ENCODE measurements at regions not wholly inside any gene's neighbourhood (a gene's known extent, or its start where the extent isn't known, plus 50 kb on each side); places are given as distances from the start of the nearest gene placed in this dataset.
A peak's percentile ranks its signal among the peaks of the same experiment; 100 is the strongest.

DNA sequence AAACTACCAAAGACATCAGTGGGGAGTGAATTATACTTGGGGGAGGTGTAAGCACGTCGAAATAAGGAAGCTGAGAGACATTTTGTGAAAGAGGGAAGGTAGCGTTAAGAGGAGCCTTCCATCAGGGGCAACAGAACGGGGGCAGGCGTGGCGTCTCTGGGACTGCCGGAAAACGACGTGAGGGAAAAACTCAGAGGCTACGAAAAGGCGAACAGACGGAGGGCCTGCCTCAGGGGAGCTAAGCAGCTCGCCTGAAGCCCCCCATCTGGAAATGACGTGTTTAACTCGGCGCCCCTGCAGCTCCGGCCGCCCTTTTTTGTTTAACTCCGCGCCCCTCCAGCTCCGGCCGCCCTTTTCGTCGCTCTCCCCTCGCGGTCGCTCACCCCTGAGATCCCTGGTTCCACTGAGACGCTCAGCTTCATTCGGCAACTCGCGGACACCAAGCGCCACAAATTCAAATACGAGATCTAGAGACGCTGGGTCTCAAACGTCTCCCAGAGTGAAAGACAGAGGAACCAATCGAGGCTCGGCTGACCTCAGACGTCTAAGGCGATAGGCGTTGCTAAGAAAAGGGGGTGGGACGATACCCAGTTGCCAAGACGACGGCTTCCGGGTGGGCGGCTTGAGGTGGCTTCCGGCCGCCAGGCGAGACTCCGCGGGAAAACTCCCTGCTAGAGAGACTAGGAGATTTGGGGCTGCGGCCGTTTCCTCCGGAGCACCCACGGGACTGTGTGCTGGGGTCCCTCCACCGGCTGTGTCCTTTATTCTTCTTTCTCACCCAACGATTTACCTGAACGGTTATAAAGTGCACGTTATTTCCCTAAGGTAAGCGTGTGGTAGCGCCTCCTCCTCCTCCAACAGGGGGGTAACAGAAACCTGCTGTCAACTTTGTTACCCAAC lies 383.2 kb downstream of the ZFHX3 start (continued):
- TF ChIP-seq KDM1A (IDR thresholded peaks at IDR 0.05; ENCODE audit: borderline replicate concordance, low read length) = no peak
- TF ChIP-seq, protein P1, sequence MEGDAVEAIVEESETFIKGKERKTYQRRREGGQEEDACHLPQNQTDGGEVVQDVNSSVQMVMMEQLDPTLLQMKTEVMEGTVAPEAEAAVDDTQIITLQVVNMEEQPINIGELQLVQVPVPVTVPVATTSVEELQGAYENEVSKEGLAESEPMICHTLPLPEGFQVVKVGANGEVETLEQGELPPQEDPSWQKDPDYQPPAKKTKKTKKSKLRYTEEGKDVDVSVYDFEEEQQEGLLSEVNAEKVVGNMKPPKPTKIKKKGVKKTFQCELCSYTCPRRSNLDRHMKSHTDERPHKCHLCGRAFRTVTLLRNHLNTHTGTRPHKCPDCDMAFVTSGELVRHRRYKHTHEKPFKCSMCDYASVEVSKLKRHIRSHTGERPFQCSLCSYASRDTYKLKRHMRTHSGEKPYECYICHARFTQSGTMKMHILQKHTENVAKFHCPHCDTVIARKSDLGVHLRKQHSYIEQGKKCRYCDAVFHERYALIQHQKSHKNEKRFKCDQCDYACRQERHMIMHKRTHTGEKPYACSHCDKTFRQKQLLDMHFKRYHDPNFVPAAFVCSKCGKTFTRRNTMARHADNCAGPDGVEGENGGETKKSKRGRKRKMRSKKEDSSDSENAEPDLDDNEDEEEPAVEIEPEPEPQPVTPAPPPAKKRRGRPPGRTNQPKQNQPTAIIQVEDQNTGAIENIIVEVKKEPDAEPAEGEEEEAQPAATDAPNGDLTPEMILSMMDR (IDR thresholded peaks at IDR 0.05; ENCODE audit: control extremely low read depth in 1 of 3, insufficient read depth in 1 of 3, low read depth in 1 of 3, low read length in 3 of 3) = no peak
- peak; percentile 79; the same call in 1 of the 2 replicates for TF ChIP-seq TBP (IDR thresholded peaks at IDR 0.05; ENCODE audit: low read depth, low read length)
- no peak for TF ChIP-seq BRCA1 (IDR thresholded peaks at IDR 0.05; ENCODE audit: low read depth, low read length)
- TF ChIP-seq, protein P2, sequence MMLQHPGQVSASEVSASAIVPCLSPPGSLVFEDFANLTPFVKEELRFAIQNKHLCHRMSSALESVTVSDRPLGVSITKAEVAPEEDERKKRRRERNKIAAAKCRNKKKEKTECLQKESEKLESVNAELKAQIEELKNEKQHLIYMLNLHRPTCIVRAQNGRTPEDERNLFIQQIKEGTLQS (IDR thresholded peaks at IDR 0.05; ENCODE audit: insufficient read depth, low read depth, low read length) = no peak
- peak; percentile 73 for TF ChIP-seq KDM4A (IDR thresholded peaks at IDR 0.05; ENCODE audit: low read depth, low read length, severe bottlenecking)
- TF ChIP-seq EZH2 (IDR thresholded peaks at IDR 0.05; ENCODE audit: low read depth, low read length, severe bottlenecking) = no peak
- TF ChIP-seq, protein P3, sequence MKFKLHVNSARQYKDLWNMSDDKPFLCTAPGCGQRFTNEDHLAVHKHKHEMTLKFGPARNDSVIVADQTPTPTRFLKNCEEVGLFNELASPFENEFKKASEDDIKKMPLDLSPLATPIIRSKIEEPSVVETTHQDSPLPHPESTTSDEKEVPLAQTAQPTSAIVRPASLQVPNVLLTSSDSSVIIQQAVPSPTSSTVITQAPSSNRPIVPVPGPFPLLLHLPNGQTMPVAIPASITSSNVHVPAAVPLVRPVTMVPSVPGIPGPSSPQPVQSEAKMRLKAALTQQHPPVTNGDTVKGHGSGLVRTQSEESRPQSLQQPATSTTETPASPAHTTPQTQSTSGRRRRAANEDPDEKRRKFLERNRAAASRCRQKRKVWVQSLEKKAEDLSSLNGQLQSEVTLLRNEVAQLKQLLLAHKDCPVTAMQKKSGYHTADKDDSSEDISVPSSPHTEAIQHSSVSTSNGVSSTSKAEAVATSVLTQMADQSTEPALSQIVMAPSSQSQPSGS (IDR thresholded peaks at IDR 0.05; ENCODE audit: low read length) = peak; percentile 52; the same call in 1 of the 2 replicates
- no peak for TF ChIP-seq RNF2 (IDR thresholded peaks at IDR 0.05; ENCODE audit: borderline replicate concordance, low read depth, low read length, missing control alignments, poor library complexity, severe bottlenecking)
- TF ChIP-seq SRF (IDR thresholded peaks at IDR 0.05; ENCODE audit: low read depth, low read length) = no peak
- TF ChIP-seq EGR1 (IDR thresholded peaks at IDR 0.05; ENCODE audit: borderline replicate concordance, low read depth, low read length) = peak; percentile 83
- TF ChIP-seq EP300 (IDR thresholded peaks at IDR 0.05; ENCODE audit: borderline replicate concordance in 1 of 2, low read depth in 2 of 2, low read length in 2 of 2) = no peak
- no peak for TF ChIP-seq MAFK (IDR thresholded peaks at IDR 0.05; ENCODE audit: low read depth, low read length)
